DND-41 (cell line): ENCODE measurements at regions not wholly inside any gene's neighbourhood (a gene's known extent, or its start where the extent isn't known, plus 50 kb on each side); places are given as distances from the start of the nearest gene placed in this dataset.

Experiments used
- ATAC-seq: fragments of 200-7000 bp; cut with Tn5 transposase; 3 replicates; pipeline ENCODE4 v1.9.1; 2021; ENCODE audit warnings: low read depth; ENCODE audit not compliant: insufficient read depth
- DNase-seq: peaks from one replicate; pipeline ENCODE4 v3.0.0-alpha.2; 2020
- H2AFZ ChIP-seq: 2 replicates; pipeline ENCODE4 v1.6.0; 2012; ENCODE audit warnings: low read depth, low read length
- H3K27ac ChIP-seq: 2 replicates; pipeline ENCODE4 v1.5.1; 2012; ENCODE audit warnings: low read length, inconsistent platforms
- H3K27me3 ChIP-seq: fragments of 200-600 bp; sonication (generic); 2 replicates; pipeline ENCODE4 v1.6.0; 2012; ENCODE audit warnings: low read length, mild to moderate bottlenecking, inconsistent platforms; ENCODE audit not compliant: insufficient read depth, poor library complexity
- H3K36me3 ChIP-seq: 2 replicates; pipeline ENCODE4 v1.5.1; 2012; ENCODE audit warnings: low read length, inconsistent platforms; ENCODE audit not compliant: insufficient read depth
- H3K4me1 ChIP-seq: 2 replicates; pipeline ENCODE4 v1.5.1; 2012; ENCODE audit warnings: mild to moderate bottlenecking, low read length; ENCODE audit not compliant: insufficient read depth
- H3K4me2 ChIP-seq: 2 replicates; pipeline ENCODE4 v1.6.0; 2012; ENCODE audit warnings: mild to moderate bottlenecking, moderate library complexity, low read length, inconsistent platforms; ENCODE audit not compliant: insufficient read depth
- H3K4me3 ChIP-seq, 2 experiments: fragments of 200-600 bp in 1 of 2; shearing (Covaris generic) in 1 of 2; 2 replicates each; pipeline ENCODE4 v1.5.1; 2012 to 2016; ENCODE audit warnings: inconsistent platforms in 2 of 2, low read length in 2 of 2, mild to moderate bottlenecking in 2 of 2, low read depth in 1 of 2, moderate library complexity in 1 of 2
- H3K79me2 ChIP-seq: 2 replicates; pipeline ENCODE4 v1.6.0; 2012; ENCODE audit warnings: low read length, inconsistent platforms; ENCODE audit not compliant: insufficient read depth
- H3K9ac ChIP-seq: 2 replicates; pipeline ENCODE4 v1.6.0; 2012; ENCODE audit warnings: low read depth, mild to moderate bottlenecking, inconsistent platforms, low read length, moderate library complexity
- H3K9me3 ChIP-seq: 2 replicates; pipeline ENCODE4 v1.5.1; 2012; ENCODE audit warnings: low read length, moderate library complexity, mild to moderate bottlenecking, inconsistent platforms; ENCODE audit not compliant: insufficient read depth, severe bottlenecking
- H4K20me1 ChIP-seq: 2 replicates; pipeline ENCODE4 v1.6.0; 2012; ENCODE audit warnings: low read length; ENCODE audit not compliant: insufficient read depth
- CTCF ChIP-seq: IDR thresholded peaks from 2 replicates; pipeline ENCODE4 v1.5.1; 2012; ENCODE audit warnings: borderline replicate concordance, low read length, moderate library complexity, mild to moderate bottlenecking; ENCODE audit not compliant: poor library complexity, severe bottlenecking; ENCODE audit errors: extremely low read depth
- EZH2 ChIP-seq: IDR thresholded peaks from 3 replicates; pipeline ENCODE4 v1.6.1; 2012; ENCODE audit warnings: borderline replicate concordance, low read depth, mild to moderate bottlenecking, moderate library complexity, low read length, inconsistent platforms; ENCODE audit not compliant: severe bottlenecking

GRCh38 chr20:55205665-55206064 lies 730.3 kb downstream of the DOK5 start:
- no peaks in the 10 kb centered on the region for H3K9me3 ChIP-seq
- H3K27me3 ChIP-seq = peaks cover 4% of the 10 kb centered on the region
- H4K20me1 ChIP-seq = no peaks in the 10 kb centered on the region
- TF ChIP-seq EZH2 (no peak), CTCF (no peak)
- no peak overlapping the region for H3K4me3 ChIP-seq
- no peak overlapping the region for H2AFZ ChIP-seq
- H3K36me3 ChIP-seq = no peaks in the 10 kb centered on the region
- no peak overlapping the region for H3K4me2 ChIP-seq
- H3K4me1 ChIP-seq = no peaks in the 10 kb centered on the region
- H3K9ac ChIP-seq = no peak overlapping the region
- H3K27ac ChIP-seq = no peak overlapping the region
- DNase-seq (no peak), ATAC-seq (no peak)
- no peaks in the 10 kb centered on the region for H3K79me2 ChIP-seq

- H3K9me3 ChIP-seq = no peaks in the 10 kb centered on the region
- no peak overlapping the region for H3K9ac ChIP-seq
- H3K36me3 ChIP-seq = no peaks in the 10 kb centered on the region
- no peak overlapping the region for H3K4me2 ChIP-seq
- no peaks in the 10 kb centered on the region for H4K20me1 ChIP-seq
- TF ChIP-seq CTCF (no peak), EZH2 (no peak)
- no peak overlapping the region for H3K4me3 ChIP-seq
- no peaks in the 10 kb centered on the region for H3K79me2 ChIP-seq
- no peak overlapping the region for H2AFZ ChIP-seq
- ATAC-seq = no peak
- no peaks in the 10 kb centered on the region for H3K4me1 ChIP-seq
- H3K27me3 ChIP-seq = peaks cover 4% of the 10 kb centered on the region
- no peak for DNase-seq
- no peak overlapping the region for H3K27ac ChIP-seq
These were observed 724.9 kb downstream of the DOK5 start for GRCh38 chr20:55200317-55200716.

- no peak for TF ChIP-seq CTCF
- TF ChIP-seq EZH2 = no peak
These were observed 719.6 kb downstream of the DOK5 start for GRCh38 chr20:55194947-55195346.

GRCh38 chr20:55186228-55186627 lies 710.8 kb downstream of the DOK5 start:
- Histone ChIP-seq H3K27ac (no peak overlapping the region), H3K9ac (no peak overlapping the region), H3K4me3 (no peak overlapping the region), H3K9me3 (no peaks in the 10 kb centered on the region), H3K4me2 (no peak overlapping the region), H4K20me1 (no peaks in the 10 kb centered on the region), H3K36me3 (no peaks in the 10 kb centered on the region), H3K27me3 (peaks cover 2% of the 10 kb centered on the region), H3K4me1 (no peaks in the 10 kb centered on the region), H3K79me2 (no peaks in the 10 kb centered on the region), H2AFZ (no peak overlapping the region)
- DNase-seq (no peak), ATAC-seq (no peak)
- TF ChIP-seq EZH2 (no peak), CTCF (no peak)

More at GRCh38 chr20:55194947-55195346, 719.6 kb downstream of the DOK5 start:
- Histone ChIP-seq H3K9me3 (no peaks in the 10 kb centered on the region), H3K9ac (no peak overlapping the region), H2AFZ (no peak overlapping the region), H3K4me3 (no peak overlapping the region), H3K79me2 (no peaks in the 10 kb centered on the region), H3K4me1 (no peaks in the 10 kb centered on the region), H3K27ac (no peak overlapping the region), H3K27me3 (no peaks in the 10 kb centered on the region), H4K20me1 (no peaks in the 10 kb centered on the region), H3K36me3 (no peaks in the 10 kb centered on the region), H3K4me2 (no peak overlapping the region)
- DNase-seq (no peak), ATAC-seq (no peak)
